AG04449 (cell line): ENCODE measurements at regions not wholly inside any gene's neighbourhood (a gene's known extent, or its start where the extent isn't known, plus 50 kb on each side); places are given as distances from the start of the nearest gene placed in this dataset.
"Not testable (repeated sequence)": the region's sequence is repeated elsewhere in the genome, so short reads cannot be mapped to it uniquely, and the experiment has no call there.

Experiments used
- CTCF ChIA-PET: fragments of 350-600 bp; formaldehyde crosslinking; extraction: SDS; loops from one replicate; lab custom pipeline; 2021; ENCODE audit warnings: antibody characterized with exemption; lab: Yijun Ruan, JAX
- POLR2A ChIA-PET: fragments of 400-600, 350-600 bp; formaldehyde crosslinking; extraction: SDS; loops from one replicate; lab custom pipeline; 2020; ENCODE audit warnings: antibody characterized with exemption, inconsistent platforms; lab: Yijun Ruan, JAX
- DNase-seq: peaks from one replicate; pipeline ENCODE4 v3.0.0-alpha.2; 2010; ENCODE audit warnings: low read depth, low spot score
- H3K4me3 ChIP-seq: 2 replicates; pipeline ENCODE4 v1.5.1; 2011; ENCODE audit warnings: low read depth, mild to moderate bottlenecking, control low read depth, low read length
- TF ChIP-seq, protein P1 (sequence below): IDR thresholded peaks from one replicate; pipeline ENCODE4 v1.5.1; 2011; ENCODE audit warnings: mild to moderate bottlenecking, moderate library complexity, low read length, control low read depth, inconsistent platforms; ENCODE audit not compliant: insufficient read depth; ENCODE audit errors: missing control alignments

- ChIA-PET CTCF (no interaction called here), POLR2A (no interaction called here)
- TF ChIP-seq, protein P1, sequence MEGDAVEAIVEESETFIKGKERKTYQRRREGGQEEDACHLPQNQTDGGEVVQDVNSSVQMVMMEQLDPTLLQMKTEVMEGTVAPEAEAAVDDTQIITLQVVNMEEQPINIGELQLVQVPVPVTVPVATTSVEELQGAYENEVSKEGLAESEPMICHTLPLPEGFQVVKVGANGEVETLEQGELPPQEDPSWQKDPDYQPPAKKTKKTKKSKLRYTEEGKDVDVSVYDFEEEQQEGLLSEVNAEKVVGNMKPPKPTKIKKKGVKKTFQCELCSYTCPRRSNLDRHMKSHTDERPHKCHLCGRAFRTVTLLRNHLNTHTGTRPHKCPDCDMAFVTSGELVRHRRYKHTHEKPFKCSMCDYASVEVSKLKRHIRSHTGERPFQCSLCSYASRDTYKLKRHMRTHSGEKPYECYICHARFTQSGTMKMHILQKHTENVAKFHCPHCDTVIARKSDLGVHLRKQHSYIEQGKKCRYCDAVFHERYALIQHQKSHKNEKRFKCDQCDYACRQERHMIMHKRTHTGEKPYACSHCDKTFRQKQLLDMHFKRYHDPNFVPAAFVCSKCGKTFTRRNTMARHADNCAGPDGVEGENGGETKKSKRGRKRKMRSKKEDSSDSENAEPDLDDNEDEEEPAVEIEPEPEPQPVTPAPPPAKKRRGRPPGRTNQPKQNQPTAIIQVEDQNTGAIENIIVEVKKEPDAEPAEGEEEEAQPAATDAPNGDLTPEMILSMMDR, result no peak
- no peak for DNase-seq
- no peak overlapping the region for H3K4me3 ChIP-seq
These were observed 160.7 kb upstream of the RFC3 start for GRCh38 chr13:33657274-33657673.

GRCh38 chr13:33659466-33659865 lies 158.5 kb upstream of the RFC3 start:
- CTCF ChIA-PET, result no interaction called here
- H3K4me3 ChIP-seq, result no peak overlapping the region
- TF ChIP-seq, protein P1, result no peak
- no peak for DNase-seq
- POLR2A ChIA-PET, result no interaction called here

DNA sequence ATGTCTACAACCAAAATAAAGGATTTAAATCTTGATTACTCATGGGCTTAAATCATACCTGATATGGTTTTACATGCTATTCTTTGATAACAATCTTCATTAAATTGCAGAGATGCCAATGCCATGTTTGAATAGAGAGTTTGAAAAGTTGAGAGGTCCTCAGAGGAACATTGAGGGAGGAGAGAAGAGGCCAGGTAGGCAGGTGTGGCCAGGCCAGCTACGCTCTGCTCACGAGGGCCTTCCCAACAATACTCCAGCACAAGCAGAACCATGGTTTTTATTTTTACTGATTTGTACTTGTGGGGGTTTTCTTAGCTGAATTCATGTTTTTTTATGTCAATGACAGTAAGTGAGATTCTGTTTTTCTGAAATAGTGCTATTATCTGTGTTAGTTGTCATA lies 158.1 kb upstream of the RFC3 start:
- CTCF ChIA-PET, result no interaction called here
- H3K4me3 ChIP-seq, result no peak overlapping the region
- TF ChIP-seq, protein P1, result no peak
- no peak for DNase-seq
- POLR2A ChIA-PET, result no interaction called here

DNA sequence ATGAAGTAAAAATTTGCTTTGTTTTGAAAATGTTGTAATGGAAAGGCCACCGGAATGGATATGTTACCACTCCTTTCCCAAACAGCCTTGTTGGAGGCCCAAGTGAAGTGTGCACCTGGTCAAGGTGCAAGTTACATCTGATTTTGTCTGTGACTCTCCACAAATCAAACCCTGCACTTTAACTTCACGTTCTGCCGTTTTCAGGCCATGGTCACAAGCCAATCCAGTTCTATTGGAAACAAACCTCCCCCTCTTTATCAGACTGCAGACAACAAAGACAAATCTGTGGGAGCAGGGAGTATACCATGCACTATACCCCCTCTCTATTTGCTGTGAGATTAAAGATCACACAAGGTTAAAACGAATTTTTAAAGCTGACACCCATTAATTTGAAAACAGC lies 155.6 kb upstream of the RFC3 start:
- H3K4me3 ChIP-seq, result no peak overlapping the region
- CTCF ChIA-PET, result no interaction called here
- POLR2A ChIA-PET, result no interaction called here
- DNase-seq, result no peak
- TF ChIP-seq, protein P1, result no peak

- TF ChIP-seq, protein P1, result no peak
- ChIA-PET POLR2A (no interaction called here), CTCF (no interaction called here)
- no peak for DNase-seq
- H3K4me3 ChIP-seq, result no peak overlapping the region
These were observed 152.2 kb upstream of the RFC3 start for GRCh38 chr13:33665626-33666175.

DNA sequence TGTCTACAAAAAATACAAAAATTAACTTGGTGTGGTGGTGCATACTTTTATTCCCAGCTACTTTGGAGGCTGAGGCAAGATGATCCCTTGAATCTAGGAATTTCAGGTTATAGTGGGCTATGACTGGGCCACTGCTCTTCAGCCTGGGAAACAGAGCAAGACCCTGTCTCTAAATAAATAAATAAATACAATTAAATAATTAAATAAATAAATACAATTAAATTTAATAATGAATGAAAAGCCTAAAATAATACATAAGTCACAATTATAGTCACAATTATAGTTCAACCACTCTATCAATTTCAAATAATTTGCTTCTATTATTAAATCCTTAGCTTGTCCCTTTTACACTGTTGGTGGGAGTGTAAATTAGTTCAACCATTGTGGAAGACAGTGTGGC lies 146.4 kb upstream of the RFC3 start:
- no peak for DNase-seq
- ChIA-PET CTCF (no interaction called here), POLR2A (no interaction called here)
- H3K4me3 ChIP-seq, result no peak overlapping the region
- TF ChIP-seq, protein P1, result no peak

DNA sequence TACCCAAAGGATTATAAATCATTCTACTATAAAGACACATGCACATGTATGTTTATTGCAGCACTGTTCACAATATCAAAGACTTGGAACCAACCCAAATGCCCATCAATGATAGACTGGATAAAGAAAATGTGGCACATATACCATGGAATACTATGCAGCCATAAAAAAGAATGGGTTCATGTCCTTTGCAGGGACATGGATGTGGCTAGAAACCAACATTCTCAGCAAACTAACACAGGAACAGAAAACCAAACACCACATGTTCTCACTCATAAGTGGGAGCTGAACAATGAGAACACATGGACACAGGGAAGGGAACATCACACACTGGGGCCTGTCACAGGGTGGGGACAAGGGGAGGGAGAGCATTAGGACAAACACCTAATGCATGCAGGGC lies 145.9 kb upstream of the RFC3 start:
- H3K4me3 ChIP-seq, DNase-seq, CTCF ChIA-PET, POLR2A ChIA-PET: not testable (repeated sequence)
